Gastrocnemius medialis (tissue), 4 donors: ENCODE measurements at regions not wholly inside any gene's neighbourhood (a gene's known extent, or its start where the extent isn't known, plus 50 kb on each side); places are given as distances from the start of the nearest gene placed in this dataset.

ENCODE experiments used
- POLR2A ChIP-seq, 2 donors: fragments of 450-650 bp; IDR thresholded peaks; one replicate each; pipeline ENCODE4 v1.6.1; 2017; ENCODE audit warnings: antibody characterized with exemption in 2 of 2, mild to moderate bottlenecking in 2 of 2, moderate library complexity in 2 of 2
- TF ChIP-seq, protein P1 (sequence below), 5 experiments: fragments of 450-650 bp in 3 of 5; fragments of 200-600 bp in 2 of 5; sonication (generic) in 2 of 5; IDR thresholded peaks in 4 of 5; conservative IDR thresholded peaks in 1 of 5; 1 replicate in 4 of 5; 2 replicates in 1 of 5; pipeline ENCODE4 v1.5.1; 2016 to 2019; ENCODE audit warnings: antibody characterized with exemption in 5 of 5, mild to moderate bottlenecking in 3 of 5, moderate library complexity in 3 of 5

DNA sequence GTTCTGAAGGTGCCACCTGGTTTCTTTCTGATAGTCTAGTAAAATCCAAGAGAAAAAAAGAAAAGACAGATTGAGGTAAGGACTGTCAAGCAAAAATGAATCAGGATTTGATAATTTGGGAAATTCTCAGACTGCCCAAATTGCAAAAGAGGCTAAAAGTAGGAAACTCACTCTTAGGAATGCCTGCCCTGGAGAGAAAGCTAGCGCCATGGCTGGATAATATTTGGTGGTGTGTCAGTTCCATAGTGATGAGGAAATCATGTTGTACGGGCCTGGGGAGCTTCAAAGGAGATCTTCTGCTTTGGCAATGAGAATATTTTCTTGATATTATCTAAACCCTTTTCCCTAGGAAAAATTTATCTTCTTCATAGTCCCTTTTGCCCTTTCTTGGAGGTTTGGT is 1008.1 kb upstream of the SLC10A2 start:
- TF ChIP-seq, protein P1, sequence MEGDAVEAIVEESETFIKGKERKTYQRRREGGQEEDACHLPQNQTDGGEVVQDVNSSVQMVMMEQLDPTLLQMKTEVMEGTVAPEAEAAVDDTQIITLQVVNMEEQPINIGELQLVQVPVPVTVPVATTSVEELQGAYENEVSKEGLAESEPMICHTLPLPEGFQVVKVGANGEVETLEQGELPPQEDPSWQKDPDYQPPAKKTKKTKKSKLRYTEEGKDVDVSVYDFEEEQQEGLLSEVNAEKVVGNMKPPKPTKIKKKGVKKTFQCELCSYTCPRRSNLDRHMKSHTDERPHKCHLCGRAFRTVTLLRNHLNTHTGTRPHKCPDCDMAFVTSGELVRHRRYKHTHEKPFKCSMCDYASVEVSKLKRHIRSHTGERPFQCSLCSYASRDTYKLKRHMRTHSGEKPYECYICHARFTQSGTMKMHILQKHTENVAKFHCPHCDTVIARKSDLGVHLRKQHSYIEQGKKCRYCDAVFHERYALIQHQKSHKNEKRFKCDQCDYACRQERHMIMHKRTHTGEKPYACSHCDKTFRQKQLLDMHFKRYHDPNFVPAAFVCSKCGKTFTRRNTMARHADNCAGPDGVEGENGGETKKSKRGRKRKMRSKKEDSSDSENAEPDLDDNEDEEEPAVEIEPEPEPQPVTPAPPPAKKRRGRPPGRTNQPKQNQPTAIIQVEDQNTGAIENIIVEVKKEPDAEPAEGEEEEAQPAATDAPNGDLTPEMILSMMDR (IDR thresholded peaks at IDR 0.05 in 4 of 5, conservative IDR thresholded peaks at IDR 0.05 in 1 of 5): no peak
- no peak for TF ChIP-seq POLR2A (IDR thresholded peaks at IDR 0.05)
